ENCODE measurements at regions not wholly inside any gene's neighbourhood (a gene's known extent, or its start where the extent isn't known, plus 50 kb on each side); places are given as distances from the start of the nearest gene placed in this dataset.

DNA sequence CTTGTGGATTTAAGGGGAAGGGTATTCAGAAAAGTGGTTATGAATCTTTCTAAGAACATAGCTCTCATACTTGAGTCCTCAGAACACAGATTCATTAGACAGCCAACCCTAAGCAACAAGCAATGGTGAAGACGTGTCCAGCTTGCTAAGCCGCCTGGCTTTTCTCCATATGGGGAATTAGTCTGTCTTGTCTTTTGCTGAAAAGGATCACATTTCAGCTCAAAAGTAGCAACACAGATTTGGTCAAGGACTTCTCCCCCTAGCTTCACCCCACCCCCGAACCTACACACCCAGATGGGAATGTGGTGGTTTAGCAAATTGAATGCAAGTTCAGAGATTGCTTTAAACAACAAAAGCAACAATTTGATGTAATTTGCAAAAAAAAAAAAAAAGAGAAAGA, 103.3 kb upstream of the RASGEF1B start:
- DNase-seq = no peak

- DNase-seq = no peak
These were observed 102.1 kb upstream of the RASGEF1B start for GRCh38 chr4:81573840-81574239.

DNA sequence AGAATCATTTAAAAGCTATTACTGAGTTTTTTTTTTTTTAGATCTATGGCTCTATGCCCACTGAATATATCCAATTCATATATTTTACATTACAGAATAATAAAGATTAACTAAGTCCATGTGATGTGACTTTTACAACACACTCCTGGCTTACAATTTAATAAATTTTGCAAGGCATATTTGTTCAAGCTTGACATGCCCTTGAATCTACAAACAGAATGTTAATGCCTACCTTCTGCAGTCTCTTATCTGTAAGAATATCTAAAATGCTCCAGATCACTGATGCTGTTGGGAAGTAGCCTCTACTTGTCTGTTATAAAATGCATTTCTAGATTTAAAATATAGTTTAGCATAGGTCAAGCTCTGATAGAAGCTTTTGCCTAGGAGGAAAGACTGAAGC, 100.7 kb upstream of the RASGEF1B start:
- DNase-seq = no peak

- DNase-seq = no peak
These were observed 99.4 kb upstream of the RASGEF1B start for GRCh38 chr4:81571105-81571504.

GRCh38 chr4:81566161-81566591, 94.5 kb upstream of the RASGEF1B start:
- DNase-seq = no peak

DNA sequence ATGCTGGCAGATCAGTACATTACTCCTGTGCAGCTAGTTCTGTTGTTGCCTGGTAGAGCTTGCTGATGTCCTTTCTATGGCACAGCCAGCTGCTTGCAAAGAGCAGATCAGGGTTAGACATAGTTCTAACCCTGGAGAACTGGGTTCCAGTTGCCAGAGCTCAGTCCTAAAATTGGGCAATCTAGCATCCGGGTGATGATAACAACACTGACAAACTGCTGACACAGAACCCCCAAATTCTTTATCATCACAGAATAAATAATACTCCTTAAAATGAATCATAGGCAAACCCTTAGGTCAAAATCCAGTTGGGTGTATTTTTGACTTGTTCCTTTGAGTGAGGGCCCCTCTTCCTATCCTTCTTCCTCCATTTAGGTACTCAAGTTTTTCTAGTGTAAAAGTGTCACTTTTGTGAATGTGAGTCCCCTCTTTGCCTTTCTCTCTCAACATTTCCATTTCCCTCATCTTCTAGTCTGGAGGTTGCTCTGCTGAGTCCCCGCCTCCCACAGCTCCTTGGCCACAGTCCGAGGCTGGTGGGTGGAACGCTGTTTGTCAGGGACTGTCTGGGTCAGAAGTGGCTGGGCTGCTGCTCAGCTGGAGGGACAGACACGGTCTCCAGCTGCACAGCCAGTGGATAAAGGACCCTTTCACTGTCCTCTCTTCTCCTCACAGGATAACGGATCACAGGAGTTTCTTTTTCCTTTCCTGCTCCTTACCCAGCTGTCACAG, 93.6 kb upstream of the RASGEF1B start:
- DNase-seq = no peak

DNA sequence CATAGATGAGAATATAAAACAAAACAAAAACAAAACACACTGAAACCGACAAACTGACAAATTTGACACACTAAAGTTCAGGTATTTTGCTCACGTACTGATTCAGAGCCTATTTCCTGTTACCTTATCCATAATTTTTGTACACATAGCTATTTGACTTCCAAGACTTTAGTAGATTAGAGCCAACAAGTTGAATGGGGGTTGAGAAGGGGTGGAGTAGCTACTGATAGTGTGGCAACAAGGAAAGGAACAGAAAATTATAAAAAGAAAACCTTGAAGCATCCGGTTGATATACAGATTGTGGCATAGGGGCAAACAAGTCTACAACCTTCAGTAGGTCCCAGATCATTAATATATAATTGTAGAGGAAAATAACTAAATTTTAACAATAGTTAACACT, 92.3 kb upstream of the RASGEF1B start:
- no peak for DNase-seq

- DNase-seq = no peak
These were observed 90.4 kb upstream of the RASGEF1B start for GRCh38 chr4:81562093-81562492.

- no peak for DNase-seq
These were observed 85.6 kb upstream of the RASGEF1B start for GRCh38 chr4:81557306-81557705.

- no peak for DNase-seq
These were observed 83.8 kb upstream of the RASGEF1B start for GRCh38 chr4:81555489-81555888.

DNA sequence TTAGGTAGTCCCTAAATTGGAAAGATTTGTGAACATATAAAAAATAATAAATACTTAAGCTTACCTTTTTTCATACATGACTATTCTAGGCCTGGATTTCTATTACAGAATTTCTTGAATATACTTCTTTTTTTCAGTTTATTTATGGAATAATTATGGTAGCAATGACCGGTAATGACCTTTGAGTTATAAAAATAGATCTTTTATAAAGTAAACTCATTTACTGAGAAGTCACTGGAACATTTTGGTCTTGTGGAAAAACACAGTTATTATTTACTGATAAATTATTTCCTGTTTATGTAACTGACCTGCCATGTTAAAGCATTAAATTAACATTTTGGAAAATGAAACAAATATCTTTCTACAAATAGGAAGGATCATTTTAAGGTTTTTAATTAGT, 80.4 kb upstream of the RASGEF1B start:
- no peak for DNase-seq

GRCh38 chr4:81550388-81550859, 78.7 kb upstream of the RASGEF1B start:
- DNase-seq = no peak

GRCh38 chr4:81549984-81550383, 78.3 kb upstream of the RASGEF1B start:
- no peak for DNase-seq

- no peak for DNase-seq
These were observed 75.1 kb upstream of the RASGEF1B start for GRCh38 chr4:81546777-81547176.

- no peak for DNase-seq
These were observed 69.6 kb upstream of the RASGEF1B start for GRCh38 chr4:81541161-81541945.

DNA sequence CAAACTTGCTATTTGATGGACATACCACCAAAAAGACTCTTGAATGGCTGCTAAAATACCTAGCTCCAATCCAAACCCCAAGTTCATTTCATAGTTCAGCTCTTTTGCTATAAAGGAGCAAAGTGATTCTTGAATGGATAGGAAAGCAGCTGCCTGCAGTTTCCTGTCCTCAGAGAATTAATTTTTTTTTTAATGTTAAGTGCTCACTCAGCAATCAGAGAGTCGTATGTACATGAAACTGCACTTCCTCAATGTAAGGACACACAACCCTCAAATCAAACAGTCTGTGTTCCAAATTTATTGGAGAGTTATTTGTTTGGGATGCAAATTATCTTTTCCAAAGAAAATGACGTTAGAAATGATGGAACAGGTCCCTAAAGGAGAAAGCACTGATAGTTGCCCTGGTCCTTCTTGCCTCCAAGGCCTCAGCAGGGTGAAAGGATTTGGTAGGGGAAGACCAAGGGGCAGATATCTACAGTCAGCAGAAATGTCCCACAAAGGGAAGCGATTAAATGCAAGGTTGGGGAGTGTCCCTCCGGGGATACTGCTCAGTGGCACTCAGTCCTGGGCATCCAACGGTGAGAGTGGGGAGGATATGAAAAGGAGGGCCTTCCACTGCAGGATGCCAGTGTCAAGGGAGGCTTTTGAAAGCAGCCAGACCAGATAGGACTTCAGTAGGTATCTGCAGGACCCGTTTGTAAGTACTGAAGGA, 67.2 kb upstream of the RASGEF1B start:
- no peak for DNase-seq

DNA sequence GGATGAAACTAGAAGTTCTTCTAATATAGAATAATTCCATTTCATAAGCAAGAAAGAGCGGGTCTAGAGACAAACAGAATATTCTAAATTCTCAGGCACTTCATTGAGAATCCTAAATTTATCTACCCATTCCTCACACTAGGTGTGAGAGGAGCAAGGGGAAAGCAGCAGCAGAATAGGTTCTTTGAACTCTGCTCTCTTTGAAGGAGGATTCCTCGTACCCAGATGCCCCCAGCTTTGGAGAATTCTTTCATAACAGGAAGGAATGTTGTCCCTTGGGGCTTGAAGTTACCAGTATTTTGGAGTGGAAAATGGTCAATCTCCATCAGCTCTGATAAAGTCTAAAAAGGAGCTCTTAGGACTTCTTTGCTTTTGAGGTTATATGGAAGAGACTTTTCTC, 59.7 kb upstream of the RASGEF1B start:
- DNase-seq = no peak

GRCh38 chr4:81528979-81529378, 57.3 kb upstream of the RASGEF1B start:
- no peak for DNase-seq

DNA sequence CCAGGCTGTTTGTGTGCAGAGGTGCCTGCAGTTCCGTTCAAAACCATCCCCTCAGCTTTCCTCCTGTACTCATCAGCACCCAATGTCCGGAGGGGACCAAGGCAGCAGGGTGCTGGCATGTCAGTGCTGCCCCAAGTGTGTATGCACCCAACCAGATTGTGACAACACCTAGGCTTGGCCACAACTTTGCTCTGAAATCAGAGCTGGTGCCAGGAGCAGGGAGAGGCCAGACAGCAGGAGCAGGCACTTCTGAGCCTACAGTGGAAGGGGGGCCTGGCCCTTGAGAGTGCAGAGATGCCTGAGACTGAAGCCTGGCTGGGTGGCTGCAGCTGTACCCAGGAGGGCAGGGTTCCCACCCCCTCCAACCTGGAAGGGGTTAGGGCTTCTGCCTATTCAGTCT, 56.5 kb upstream of the RASGEF1B start:
- DNase-seq = no peak

GRCh38 chr4:81527709-81528108, 56.0 kb upstream of the RASGEF1B start:
- no peak for DNase-seq

DNA sequence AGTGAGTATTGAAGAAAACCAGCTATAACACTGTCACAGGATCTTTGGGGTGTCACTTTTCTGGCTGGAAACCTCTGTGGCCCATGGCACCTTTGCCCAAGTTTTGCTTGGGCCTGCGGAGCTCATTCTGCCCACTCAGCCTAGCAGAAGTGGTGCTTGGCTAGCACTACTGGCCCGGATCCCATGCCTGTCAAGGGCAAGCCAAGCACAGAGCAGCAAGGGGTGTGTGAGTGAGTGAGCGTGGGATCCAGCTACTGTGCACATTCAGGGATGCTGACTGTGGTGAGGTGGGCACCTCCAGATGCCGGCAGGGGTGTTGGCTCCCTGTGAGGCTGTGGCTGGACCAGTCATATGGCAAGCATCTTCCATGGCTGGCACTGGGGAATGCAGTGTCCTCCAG, 55.4 kb upstream of the RASGEF1B start:
- DNase-seq = no peak

DNA sequence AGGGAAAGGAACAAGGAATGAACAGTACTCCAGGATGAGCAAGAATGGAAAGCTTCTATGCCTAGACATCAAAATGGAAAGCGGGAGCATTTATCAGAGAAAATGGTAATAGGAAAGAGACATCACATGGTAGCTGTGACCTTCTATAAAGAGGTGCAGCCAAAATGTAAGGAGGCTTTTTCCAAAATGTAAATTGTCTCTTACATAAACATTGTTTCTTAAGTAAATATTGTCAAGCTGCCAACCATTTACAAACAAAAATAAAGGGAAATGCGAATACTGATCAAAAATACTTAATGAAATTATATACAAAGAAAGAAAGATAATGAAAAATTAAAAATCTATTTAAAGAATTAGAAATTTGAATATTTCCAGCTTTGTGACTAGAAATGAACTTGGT, 55.0 kb upstream of the RASGEF1B start:
- DNase-seq = no peak

DNA sequence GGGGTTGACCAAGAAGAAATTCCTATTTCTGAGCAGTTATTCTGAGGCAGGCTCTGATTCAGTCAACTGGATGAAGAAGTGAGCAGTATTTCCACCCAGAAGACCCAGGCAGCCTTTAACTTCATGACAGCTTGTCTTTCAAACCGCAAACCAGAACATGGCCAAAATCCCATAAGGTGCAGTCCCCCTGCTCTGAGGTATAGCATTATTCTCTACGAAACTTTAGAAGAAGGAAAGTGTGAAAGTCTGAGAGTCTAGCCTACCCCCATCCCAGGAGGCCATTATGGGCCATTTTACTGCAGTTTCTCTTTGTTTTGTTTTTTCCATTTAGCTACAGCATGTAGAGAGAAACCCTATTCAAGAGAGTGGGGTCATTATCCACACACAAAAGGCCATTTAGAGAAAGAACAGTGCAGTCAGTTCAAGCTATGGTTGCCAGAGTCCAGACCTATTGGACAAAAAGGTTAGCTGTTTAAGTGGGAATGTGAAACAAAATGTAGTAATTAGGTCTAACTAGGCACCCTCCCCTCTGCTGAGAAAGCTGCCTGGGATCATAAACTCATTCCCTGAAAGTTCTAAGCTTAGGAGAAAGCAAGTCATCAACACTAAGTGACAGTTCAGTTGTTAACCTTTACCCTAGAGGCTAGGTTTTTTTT, 52.1 kb upstream of the RASGEF1B start:
- DNase-seq = no peak

All from NCI-H345 (cell line).